GM21515 (cell line): ENCODE measurements at regions not wholly inside any gene's neighbourhood (a gene's known extent, or its start where the extent isn't known, plus 50 kb on each side); places are given as distances from the start of the nearest gene placed in this dataset.

Experiments used
- ATAC-seq: cut with Tn5 transposase; IDR thresholded peaks from one replicate; pipeline ENCODE4 v1.9.1; 2021; ENCODE audit not compliant: unreplicated experiment

DNA sequence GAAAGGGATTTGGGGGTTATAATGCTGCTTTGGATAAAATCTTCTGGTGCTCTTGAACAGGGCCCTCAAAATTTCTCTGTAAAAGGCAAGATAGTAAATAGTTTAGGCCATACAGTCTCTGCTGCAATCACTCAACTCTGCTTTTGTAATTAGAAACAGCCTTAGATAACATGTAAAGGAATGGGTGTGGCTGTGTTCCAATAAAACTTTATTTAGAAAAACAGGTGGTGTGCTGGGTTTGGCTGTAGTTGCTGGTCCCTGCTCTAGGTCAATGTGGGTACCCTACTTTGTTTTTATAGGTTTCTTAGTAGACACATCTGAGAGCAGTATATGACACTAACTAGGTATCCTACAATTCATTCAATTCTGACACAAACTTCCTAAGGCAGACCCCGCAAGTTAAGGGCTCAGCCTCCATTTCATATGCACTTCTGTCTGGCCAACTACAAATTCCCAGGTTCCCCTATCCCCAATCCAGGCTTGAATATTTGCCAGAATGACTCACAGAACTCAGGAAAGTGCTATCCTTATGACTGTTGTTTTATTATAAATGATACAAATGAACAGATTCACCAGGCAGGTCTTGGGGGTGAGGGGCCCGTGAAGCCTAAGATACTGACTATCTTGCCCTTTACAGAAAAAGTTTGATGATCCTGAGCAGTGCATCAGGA is 349.9 kb downstream of the RPS24 start:
- ATAC-seq, result no peak

- ATAC-seq, result no peak
Observed at GRCh38 chr10:78384049-78384431, 350.4 kb downstream of the RPS24 start.

DNA sequence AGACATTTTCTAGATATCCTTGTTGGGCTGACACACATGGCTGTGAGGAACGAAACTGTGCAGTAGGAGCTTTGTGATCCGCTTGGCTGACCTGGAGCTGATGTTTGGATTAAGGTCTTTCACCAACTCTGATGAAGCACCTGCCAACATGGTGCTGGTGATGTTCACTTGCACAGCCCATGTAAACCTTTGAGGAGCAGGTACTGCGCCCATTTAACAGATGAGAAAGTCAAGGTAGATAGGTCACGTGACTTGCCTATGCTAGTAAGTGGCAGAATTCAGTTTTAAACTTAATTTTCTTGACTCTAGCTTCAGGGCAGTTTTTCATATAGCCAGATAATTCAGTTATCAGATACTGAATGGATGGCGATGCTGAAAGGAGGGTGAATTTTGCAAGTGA is 351.9 kb downstream of the RPS24 start:
- no peak for ATAC-seq

- ATAC-seq, result no peak
Observed at GRCh38 chr10:78386509-78386908, 352.8 kb downstream of the RPS24 start.

DNA sequence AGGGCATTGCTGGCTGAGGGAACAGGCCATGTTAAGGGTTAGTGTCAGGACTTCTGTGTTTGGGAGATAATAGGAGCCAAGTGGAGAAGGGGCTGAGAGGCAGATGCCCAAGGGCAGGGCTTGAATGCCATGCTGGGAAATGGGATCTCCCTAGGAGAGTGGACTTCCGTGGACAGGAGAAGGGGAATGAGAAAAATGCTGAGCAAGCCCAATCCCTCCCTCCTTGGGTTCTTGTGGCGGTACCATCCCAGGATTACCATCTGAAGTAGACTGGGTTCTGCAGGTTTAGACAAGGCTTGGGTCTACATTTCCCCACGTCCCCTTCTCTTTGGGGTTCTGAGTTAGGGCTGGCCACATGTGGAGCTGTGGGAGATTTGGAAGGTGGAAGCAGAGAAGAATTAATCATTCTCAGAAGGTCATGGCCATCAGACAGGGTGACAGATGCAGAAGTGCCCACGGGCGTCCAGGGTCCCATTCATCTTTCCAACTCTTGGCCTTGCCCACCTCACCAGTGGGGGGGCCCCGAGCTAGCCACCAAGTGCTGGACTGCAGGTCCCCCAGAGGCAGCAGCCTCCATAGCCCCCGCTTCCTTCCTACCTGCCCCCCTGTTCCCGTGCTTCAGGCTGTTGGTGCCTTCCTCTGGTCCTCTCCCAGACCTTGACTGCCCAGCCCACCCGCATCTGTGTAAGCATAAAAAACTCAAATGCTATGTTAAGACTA is 354.8 kb downstream of the RPS24 start:
- ATAC-seq, result no peak

- ATAC-seq, result no peak
Observed at GRCh38 chr10:78389419-78389818, 355.8 kb downstream of the RPS24 start.

GRCh38 chr10:78390051-78390450 is 356.4 kb downstream of the RPS24 start:
- no peak for ATAC-seq

DNA sequence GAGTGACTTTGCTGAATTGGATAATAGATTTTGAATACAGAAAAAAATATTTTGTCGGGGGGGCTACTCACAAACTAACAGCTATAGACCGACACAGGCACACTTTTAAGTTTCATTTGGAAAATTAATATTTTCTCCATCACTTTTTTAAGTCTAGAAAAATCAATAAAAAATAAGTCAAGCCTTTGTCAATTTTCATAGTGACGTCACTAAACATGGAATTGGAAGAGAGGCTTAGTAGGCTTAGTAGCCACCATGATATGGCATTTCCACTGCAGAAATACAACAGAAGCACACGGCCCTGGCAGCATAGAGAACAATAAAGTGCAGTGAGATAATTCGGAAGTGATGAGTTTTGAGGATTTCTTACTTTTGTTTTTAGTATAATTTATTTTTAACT is 357.2 kb downstream of the RPS24 start:
- no peak for ATAC-seq

- ATAC-seq, result no peak
Observed at GRCh38 chr10:78391585-78391984, 357.9 kb downstream of the RPS24 start.

GRCh38 chr10:78392197-78392596 is 358.5 kb downstream of the RPS24 start:
- no peak for ATAC-seq

DNA sequence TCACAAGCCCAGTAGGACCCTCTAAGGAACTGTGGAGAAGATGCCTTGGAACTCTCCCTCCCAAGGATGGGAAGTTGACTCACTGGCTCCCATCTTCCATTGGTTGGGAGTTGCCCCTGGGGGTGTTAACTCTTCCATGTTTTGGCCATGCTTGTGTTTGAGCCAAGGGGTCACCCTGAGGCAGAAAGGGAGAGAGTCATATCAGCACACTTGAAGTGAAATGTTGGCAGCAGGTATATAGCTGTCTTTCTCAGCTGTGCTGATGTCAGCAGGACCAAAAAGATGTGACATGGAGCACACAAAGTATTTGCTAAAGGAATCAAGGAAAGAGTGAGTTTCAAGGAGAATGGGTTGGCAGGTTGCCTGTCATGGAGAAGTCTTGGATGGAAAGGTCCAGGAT is 359.4 kb downstream of the RPS24 start:
- no peak for ATAC-seq

GRCh38 chr10:78394047-78394446 is 360.4 kb downstream of the RPS24 start:
- no peak for ATAC-seq

GRCh38 chr10:78395162-78395561 is 361.5 kb downstream of the RPS24 start:
- ATAC-seq, result no peak

DNA sequence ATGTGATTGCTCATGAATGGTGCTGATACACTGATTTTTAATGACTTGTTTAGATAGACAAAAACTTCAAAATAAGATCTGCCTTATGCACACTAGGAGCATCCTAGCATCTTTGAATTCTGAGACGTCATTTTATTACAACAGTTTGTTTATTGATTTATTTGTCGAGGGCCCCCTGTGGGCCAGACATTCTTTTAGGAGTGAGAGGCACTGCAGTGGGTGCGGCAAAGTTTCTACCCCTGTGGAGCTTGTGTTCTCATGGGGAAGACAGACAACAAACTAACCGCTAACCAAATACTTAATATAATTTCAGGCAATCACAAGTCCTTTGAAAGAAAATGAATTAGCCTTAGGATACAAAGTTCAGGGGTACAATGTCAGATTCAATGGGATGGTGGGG is 363.1 kb downstream of the RPS24 start:
- no peak for ATAC-seq

DNA sequence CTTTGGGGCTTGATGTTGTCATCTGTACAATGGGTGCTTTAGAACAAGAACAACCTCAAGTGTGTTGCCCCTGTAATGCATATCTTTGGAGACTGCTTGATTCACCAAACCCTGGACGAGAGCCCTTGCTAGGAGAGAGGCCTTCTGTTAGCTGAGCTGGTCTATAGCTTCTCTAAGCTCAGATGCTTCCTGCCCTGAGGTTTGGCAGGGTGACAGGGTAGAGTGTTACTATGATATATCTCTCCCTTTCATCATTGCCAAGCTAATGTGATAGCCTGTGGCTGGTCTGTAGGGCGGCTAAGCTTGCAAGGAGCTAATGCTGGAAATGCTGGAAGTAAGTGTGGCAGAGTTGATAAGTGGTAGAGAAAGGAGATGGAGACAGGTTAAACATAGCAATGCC is 364.1 kb downstream of the RPS24 start:
- ATAC-seq, result no peak

GRCh38 chr10:78398382-78398781 is 364.7 kb downstream of the RPS24 start:
- ATAC-seq, result no peak

GRCh38 chr10:78401624-78402367 is 368.1 kb downstream of the RPS24 start:
- ATAC-seq, result no peak

- ATAC-seq, result no peak
Observed at GRCh38 chr10:78402591-78402990, 368.9 kb downstream of the RPS24 start.

DNA sequence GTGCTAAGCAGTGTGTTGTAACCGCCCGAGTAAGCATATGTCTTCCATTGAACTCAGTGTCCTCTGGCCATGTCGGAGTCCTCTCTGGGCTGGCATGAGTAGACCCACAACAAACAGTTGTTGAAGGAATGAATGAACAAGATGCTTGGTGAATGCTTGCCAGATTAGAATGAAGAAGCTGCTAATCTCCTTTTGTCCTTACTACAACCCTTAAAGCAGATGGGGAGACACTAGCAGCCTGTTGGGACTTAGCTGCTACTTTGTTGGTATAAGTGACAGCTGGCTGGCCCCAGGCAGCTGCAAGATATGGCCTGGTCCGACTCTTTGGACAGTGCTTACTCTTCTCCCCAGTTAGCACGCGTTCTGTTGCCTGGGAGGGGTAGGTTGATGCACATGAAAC is 370.1 kb downstream of the RPS24 start:
- ATAC-seq, result no peak

DNA sequence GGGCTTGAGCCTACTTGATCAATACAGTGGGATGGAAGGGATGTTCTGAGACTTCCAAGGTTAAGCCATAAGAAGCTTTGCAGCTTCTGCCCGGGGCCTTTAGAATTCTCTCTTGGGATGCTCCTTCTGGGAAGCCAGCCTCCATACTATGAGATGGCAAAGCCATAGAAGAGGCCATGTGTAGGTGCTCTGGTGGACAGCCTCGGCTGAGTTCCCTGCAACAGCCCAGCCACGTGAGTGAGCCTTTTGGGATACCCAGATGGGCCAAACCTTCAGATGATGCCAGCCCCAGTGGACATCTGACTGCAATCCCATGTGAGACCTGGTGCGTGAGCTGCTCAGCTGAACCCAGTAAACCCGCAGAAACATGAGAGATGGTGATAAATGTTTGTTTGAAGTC is 370.6 kb downstream of the RPS24 start:
- no peak for ATAC-seq

GRCh38 chr10:78405231-78405630 is 371.6 kb downstream of the RPS24 start:
- no peak for ATAC-seq

GRCh38 chr10:78405736-78406135 is 372.1 kb downstream of the RPS24 start:
- ATAC-seq, result no peak
